H1 (cell line): ENCODE measurements at regions not wholly inside any gene's neighbourhood (a gene's known extent, or its start where the extent isn't known, plus 50 kb on each side); places are given as distances from the start of the nearest gene placed in this dataset.

ENCODE experiments used
- CTCF ChIA-PET: fragments of 300-600 bp; sonication (Branson Sonifier 250); formaldehyde crosslinking; loops from one replicate; lab custom pipeline; 2021; ENCODE audit not compliant: partially characterized antibody; lab: Charles Lee
- POLR2A ChIA-PET: fragments of 300-600 bp; sonication (Branson Sonifier 250); formaldehyde crosslinking; loops from one replicate; lab custom pipeline; 2021; ENCODE audit warnings: inconsistent platforms; ENCODE audit not compliant: partially characterized antibody; lab: Charles Lee
- DNase-seq, 2 experiments: peaks; one replicate each; pipeline versions ENCODE4 v3.0.0 to v3.0.0-alpha.2; 2010 to 2022; ENCODE audit warnings: low spot score in 2 of 2, low read depth in 1 of 2, mixed read lengths in 1 of 2
- FAIRE-seq: peaks from 2 replicates; lab custom pipeline; 2011; peaks lifted over from hg19 to GRCh38; lab: Jason Lieb, UNC
- H2AFZ ChIP-seq: 2 replicates; pipeline ENCODE4 v1.8.1; 2012; ENCODE audit warnings: low read length, inconsistent platforms
- H2AK5ac ChIP-seq: 2 replicates; pipeline ENCODE4 v1.6.1; 2013; ENCODE audit warnings: low read depth, low read length
- H2BK120ac ChIP-seq: replicated peaks from 2 replicates; pipeline ENCODE3; 2013; ENCODE audit warnings: low read depth, low read length, inconsistent platforms
- H2BK12ac ChIP-seq: 2 replicates; pipeline ENCODE4 v1.6.1; 2013; ENCODE audit warnings: low read depth, low read length
- H2BK15ac ChIP-seq: 2 replicates; pipeline ENCODE4 v1.6.1; 2013; ENCODE audit warnings: low read length
- H2BK20ac ChIP-seq: 2 replicates; pipeline ENCODE4 v1.6.1; 2013; ENCODE audit warnings: low read length
- H2BK5ac ChIP-seq: 2 replicates; pipeline ENCODE4 v1.6.1; 2013; ENCODE audit warnings: low read depth, low read length
- H3K14ac ChIP-seq: 2 replicates; pipeline ENCODE4 v1.6.1; 2013; ENCODE audit warnings: inconsistent platforms; ENCODE audit not compliant: insufficient read length
- H3K18ac ChIP-seq: 2 replicates; pipeline ENCODE4 v1.6.1; 2013; ENCODE audit warnings: low read length; ENCODE audit errors: extremely low read depth
- H3K23ac ChIP-seq: 2 replicates; pipeline ENCODE4 v1.6.1; 2013; ENCODE audit warnings: inconsistent platforms; ENCODE audit not compliant: insufficient read length
- H3K23me2 ChIP-seq: 2 replicates; pipeline ENCODE4 v1.6.1; 2013; ENCODE audit warnings: low read depth, low read length
- H3K27ac ChIP-seq: 2 replicates; pipeline ENCODE4 v1.6.1; 2011; ENCODE audit warnings: low read depth, low read length, inconsistent platforms
- H3K27me3 ChIP-seq, 4 experiments: replicated peaks in 1 of 4; 1 replicate in 1 of 4; 2 replicates in 3 of 4; pipeline versions ENCODE4 v1.6.1 to v1.8.1; 2011 to 2013; ENCODE audit warnings: low read length in 3 of 4, mild to moderate bottlenecking in 3 of 4, inconsistent platforms in 2 of 4, mixed read lengths in 2 of 4, moderate library complexity in 1 of 4; ENCODE audit not compliant: control insufficient read depth in 3 of 4, insufficient read depth in 3 of 4; ENCODE audit errors: extremely low read depth in 1 of 4
- H3K36me3 ChIP-seq, 4 experiments: 2 replicates each; pipeline versions ENCODE4 v1.6.1 to v1.8.1; 2011 to 2013; ENCODE audit warnings: mild to moderate bottlenecking in 4 of 4, low read length in 3 of 4, moderate library complexity in 2 of 4, control low read depth in 1 of 4, inconsistent platforms in 1 of 4; ENCODE audit not compliant: insufficient read depth in 4 of 4, control insufficient read depth in 2 of 4
- H3K4ac ChIP-seq: replicated peaks from 2 replicates; pipeline ENCODE3; 2013; ENCODE audit warnings: low read length, low read depth, mixed read lengths, inconsistent platforms; ENCODE audit not compliant: insufficient read length
- H3K4me1 ChIP-seq, 4 experiments: replicated peaks in 1 of 4; 1 replicate in 1 of 4; 2 replicates in 3 of 4; pipeline versions ENCODE4 v1.6.1 to v1.8.1; 2011 to 2013; ENCODE audit warnings: low read length in 3 of 4, inconsistent platforms in 2 of 4, mixed read lengths in 1 of 4; ENCODE audit not compliant: insufficient read depth in 4 of 4, control insufficient read depth in 3 of 4
- H3K4me2 ChIP-seq, 2 experiments: 2 replicates each; pipeline versions ENCODE4 v1.6.1 to v1.8.1; 2011 to 2013; ENCODE audit warnings: low read depth in 2 of 2, low read length in 2 of 2, control low read depth in 1 of 2, inconsistent platforms in 1 of 2, mild to moderate bottlenecking in 1 of 2; ENCODE audit not compliant: insufficient read depth in 1 of 2
- H3K4me3 ChIP-seq, 4 experiments: fragments of 200-600, 300-600 bp in 1 of 4; sonication (generic), shearing (Covaris generic), sonication (Bioruptor Twin) in 1 of 4; 2 replicates each; pipeline versions ENCODE4 v1.5.1 to v1.8.1; 2011 to 2016; ENCODE audit warnings: low read length in 4 of 4, low read depth in 3 of 4, control low read depth in 2 of 4, inconsistent platforms in 2 of 4, mild to moderate bottlenecking in 2 of 4, mixed read lengths in 1 of 4, moderate library complexity in 1 of 4; ENCODE audit not compliant: insufficient read depth in 2 of 4; ENCODE audit errors: extremely low read depth in 1 of 4
- H3K56ac ChIP-seq: replicated peaks from 2 replicates; pipeline ENCODE3; 2013; ENCODE audit warnings: low read depth, mild to moderate bottlenecking, mixed read lengths, low read length, inconsistent platforms; ENCODE audit not compliant: insufficient read length
- H3K79me1 ChIP-seq: 2 replicates; pipeline ENCODE4 v1.6.1; 2013; ENCODE audit warnings: low read depth, low read length, control low read depth
- H3K79me2 ChIP-seq, 2 experiments: 2 replicates each; pipeline versions ENCODE4 v1.6.1 to v1.8.1; 2012 to 2013; ENCODE audit warnings: low read length in 2 of 2, mild to moderate bottlenecking in 2 of 2, inconsistent platforms in 1 of 2; ENCODE audit not compliant: insufficient read depth in 2 of 2, control insufficient read depth in 1 of 2
- H3K9ac ChIP-seq, 4 experiments: replicated peaks in 1 of 4; 1 replicate in 1 of 4; 2 replicates in 3 of 4; pipeline versions ENCODE4 v1.6.1 to v1.8.1; 2011 to 2013; ENCODE audit warnings: low read depth in 3 of 4, low read length in 3 of 4, control low read depth in 2 of 4, mild to moderate bottlenecking in 2 of 4, moderate library complexity in 2 of 4, inconsistent platforms in 1 of 4; ENCODE audit errors: extremely low read depth in 1 of 4
- H3K9me3 ChIP-seq, 2 experiments: 2 replicates each; pipeline versions ENCODE4 v1.6.1 to v1.8.1; 2012 to 2013; ENCODE audit warnings: mild to moderate bottlenecking in 2 of 2, moderate library complexity in 2 of 2, control low read depth in 1 of 2, inconsistent platforms in 1 of 2, low read depth in 1 of 2, low read length in 1 of 2, mixed read lengths in 1 of 2; ENCODE audit not compliant: insufficient read depth in 2 of 2
- H4K20me1 ChIP-seq, 2 experiments: replicated peaks in 1 of 2; 2 replicates each; pipeline versions ENCODE3 to v1.8.1; 2011 to 2013; ENCODE audit warnings: inconsistent platforms in 2 of 2, low read length in 2 of 2, mild to moderate bottlenecking in 1 of 2; ENCODE audit not compliant: insufficient read depth in 2 of 2, control insufficient read depth in 1 of 2
- H4K5ac ChIP-seq: 2 replicates; pipeline ENCODE4 v1.6.1; 2013; ENCODE audit warnings: low read length, low read depth, mixed read lengths, inconsistent platforms; ENCODE audit not compliant: insufficient read length
- H4K8ac ChIP-seq: 2 replicates; pipeline ENCODE4 v1.8.0; 2013; ENCODE audit warnings: mild to moderate bottlenecking, moderate library complexity, low read length, inconsistent platforms; ENCODE audit not compliant: insufficient read depth; ENCODE audit errors: extremely low read depth
- H4K91ac ChIP-seq: replicated peaks from 2 replicates; pipeline ENCODE3; 2013; ENCODE audit warnings: low read length, mixed read lengths, inconsistent platforms; ENCODE audit not compliant: insufficient read length
- BRCA1 ChIP-seq: IDR thresholded peaks from 2 replicates; pipeline ENCODE4 v1.6.1; 2012; ENCODE audit warnings: low read depth, low read length, improper control_type of control experiment
- CTBP2 ChIP-seq: IDR thresholded peaks from 2 replicates; pipeline ENCODE4 v1.7.0; 2011; ENCODE audit warnings: borderline replicate concordance, mild to moderate bottlenecking, moderate library complexity, mixed read lengths, low read length; ENCODE audit not compliant: insufficient read depth, insufficient read length
- EGR1 ChIP-seq: IDR thresholded peaks from 2 replicates; pipeline ENCODE4 v1.6.1; 2011; ENCODE audit warnings: low read depth, low read length, borderline replicate concordance
- JUND ChIP-seq: IDR thresholded peaks from 2 replicates; pipeline ENCODE4 v1.6.1; 2011; ENCODE audit warnings: mild to moderate bottlenecking, improper control_type of control experiment, low read length
- NANOG ChIP-seq: IDR thresholded peaks from 2 replicates; pipeline ENCODE4 v1.6.1; 2011; ENCODE audit warnings: low read length, low read depth, mild to moderate bottlenecking, inconsistent platforms; ENCODE audit not compliant: insufficient read depth, poor library complexity, severe bottlenecking
- RBBP5 ChIP-seq: IDR thresholded peaks from 2 replicates; pipeline ENCODE4 v1.7.1; 2012; ENCODE audit warnings: low read depth, mild to moderate bottlenecking, inconsistent platforms, low read length, moderate library complexity, borderline replicate concordance
- SP2 ChIP-seq: IDR thresholded peaks from 2 replicates; pipeline ENCODE4 v1.6.1; 2012; ENCODE audit warnings: mild to moderate bottlenecking, low read length, inconsistent platforms
- SP4 ChIP-seq: IDR thresholded peaks from 2 replicates; pipeline ENCODE4 v1.6.1; 2012; ENCODE audit warnings: low read length, inconsistent platforms
- ZNF274 ChIP-seq: IDR thresholded peaks from 2 replicates; pipeline ENCODE4 v1.7.0; 2012; ENCODE audit warnings: low read length, borderline replicate concordance; ENCODE audit errors: extremely low read depth
- WGBS, 2 experiments: shearing (Covaris generic) in 1 of 2; methylation state at CpG; one replicate each; pipeline versions ENCODE4 v1.1.6 to v1.1.7; 2013 to 2015; ENCODE audit warnings: low lambda C conversion rate in 2 of 2, mixed read lengths in 2 of 2, inconsistent platforms in 1 of 2, low coverage in 1 of 2, missing lambda C conversion rate in 1 of 2; ENCODE audit not compliant: insufficient replicate concordance in 2 of 2, insufficient coverage in 1 of 2, insufficient read length in 1 of 2; ENCODE audit errors: extremely low coverage in 1 of 2, missing lambda C conversion rate in 1 of 2; 5-methylcytosine and 5-hydroxymethylcytosine counted together
- TF ChIP-seq, protein P1 (sequence below): IDR thresholded peaks from 2 replicates; pipeline ENCODE4 v1.6.1; 2012; ENCODE audit warnings: inconsistent platforms

DNA sequence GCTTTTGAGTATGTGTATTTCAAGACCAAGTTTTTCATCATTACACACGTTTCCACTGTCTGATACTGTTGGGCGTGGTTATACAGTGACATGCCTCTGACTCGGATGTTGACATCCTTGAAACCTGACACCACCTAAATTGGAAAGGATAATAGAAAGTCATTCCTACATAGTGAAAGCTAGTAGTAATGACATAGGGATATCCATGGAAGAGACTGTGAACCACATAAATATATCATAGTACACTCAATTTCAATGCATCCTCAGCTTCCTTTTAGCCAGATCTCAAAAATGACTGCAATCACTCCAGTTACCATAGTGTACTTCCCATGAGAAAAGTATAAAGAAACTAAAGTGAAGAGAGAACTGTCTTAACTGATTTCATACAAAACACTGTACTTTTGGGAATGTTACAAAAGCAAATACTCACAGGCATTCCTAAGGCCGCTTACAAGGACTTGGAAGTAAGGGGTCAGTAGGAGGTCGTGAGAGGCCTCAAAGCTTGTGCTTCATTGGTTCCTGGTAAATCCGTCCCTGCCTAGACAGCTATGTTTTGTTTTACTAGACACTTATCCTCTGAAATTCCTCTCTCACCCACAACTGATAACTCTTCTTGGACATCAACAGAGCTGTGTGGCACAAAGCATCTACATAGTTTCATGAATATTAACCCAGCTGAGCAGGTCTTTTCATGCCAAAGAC is 71.8 kb upstream of the VWDE start:
- POLR2A ChIA-PET: no interaction called here
- no peak overlapping the region for H4K91ac ChIP-seq
- WGBS, 2 experiments: 86% methylated on average over 6 of the region's 6 CpGs; no CpG with 5 or more reads in 1 of the 2 experiments

More for the DNA sequence above, 71.8 kb upstream of the VWDE start:
- Histone ChIP-seq H3K36me3 (no peaks in the 10 kb centered on the region), H3K14ac (no peak overlapping the region), H3K4me2 (no peak overlapping the region), H4K8ac (no peak overlapping the region), H4K20me1 (no peaks in the 10 kb centered on the region), H2BK5ac (no peak overlapping the region), H3K23ac (no peak overlapping the region), H2BK15ac (no peak overlapping the region), H2BK20ac (no peak overlapping the region), H3K56ac (no peak overlapping the region), H2BK120ac (no peak overlapping the region), H2AK5ac (no peak overlapping the region), H3K18ac (no peak overlapping the region), H3K27me3 (no peaks in the 10 kb centered on the region), H3K79me2 (no peaks in the 10 kb centered on the region), H3K23me2 (no peaks in the 10 kb centered on the region), H3K27ac (no peak overlapping the region), H2AFZ (peak overlapping the region; percentile 79; the same call in 1 of the 2 replicates), H2BK12ac (no peak overlapping the region), H3K4me3 (no peak overlapping the region), H3K9me3 (peaks cover 0 to 2% of the 10 kb centered on the region in 2 experiments; a peak in 1 of 4 replicates), H4K5ac (no peak overlapping the region), H3K79me1 (no peaks in the 10 kb centered on the region), H3K4me1 (no peaks in the 10 kb centered on the region; a peak in 1 of 7 replicates), H3K9ac (no peak overlapping the region), H3K4ac (no peak overlapping the region)
- TF ChIP-seq SP2 (no peak), ZNF274 (no peak), JUND (no peak), BRCA1 (no peak), NANOG (no peak), SP4 (no peak), EGR1 (no peak), CTBP2 (no peak), RBBP5 (no peak)
- TF ChIP-seq, protein P1, sequence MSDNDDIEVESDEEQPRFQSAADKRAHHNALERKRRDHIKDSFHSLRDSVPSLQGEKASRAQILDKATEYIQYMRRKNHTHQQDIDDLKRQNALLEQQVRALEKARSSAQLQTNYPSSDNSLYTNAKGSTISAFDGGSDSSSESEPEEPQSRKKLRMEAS: no peak
- FAIRE-seq (no peak), DNase-seq (no peak)
- CTCF ChIA-PET: interaction anchor here (0.5 to 8.7 kb wide), 11 partner anchors 15 to 64 kb away, joined by 3 to 61 read pairs (median 4); no protein-coding TSS in a partner anchor
